ENCODE measurements at regions not wholly inside any gene's neighbourhood (a gene's known extent, or its start where the extent isn't known, plus 50 kb on each side); places are given as distances from the start of the nearest gene placed in this dataset.

DNA sequence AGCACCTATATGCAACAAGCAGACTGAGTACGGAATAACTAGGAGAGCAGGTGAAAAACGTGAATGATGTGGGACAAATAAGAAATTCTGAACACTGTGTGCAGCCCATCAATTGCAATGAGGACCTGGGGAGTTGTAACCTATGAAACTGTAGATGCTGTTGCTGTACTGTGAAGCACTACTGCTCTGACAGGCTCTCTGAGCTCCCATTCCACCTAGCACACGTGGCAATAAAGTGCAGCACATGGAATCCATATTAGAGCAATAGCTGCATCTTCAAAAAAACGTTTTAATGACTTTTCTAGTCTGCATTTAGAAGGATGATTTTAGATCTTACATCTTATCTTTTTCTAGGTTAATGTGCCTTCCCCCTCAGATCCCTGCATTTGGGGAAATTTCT is 748.7 kb upstream of the GOLIM4 start:
- TF ChIP-seq, protein P1, sequence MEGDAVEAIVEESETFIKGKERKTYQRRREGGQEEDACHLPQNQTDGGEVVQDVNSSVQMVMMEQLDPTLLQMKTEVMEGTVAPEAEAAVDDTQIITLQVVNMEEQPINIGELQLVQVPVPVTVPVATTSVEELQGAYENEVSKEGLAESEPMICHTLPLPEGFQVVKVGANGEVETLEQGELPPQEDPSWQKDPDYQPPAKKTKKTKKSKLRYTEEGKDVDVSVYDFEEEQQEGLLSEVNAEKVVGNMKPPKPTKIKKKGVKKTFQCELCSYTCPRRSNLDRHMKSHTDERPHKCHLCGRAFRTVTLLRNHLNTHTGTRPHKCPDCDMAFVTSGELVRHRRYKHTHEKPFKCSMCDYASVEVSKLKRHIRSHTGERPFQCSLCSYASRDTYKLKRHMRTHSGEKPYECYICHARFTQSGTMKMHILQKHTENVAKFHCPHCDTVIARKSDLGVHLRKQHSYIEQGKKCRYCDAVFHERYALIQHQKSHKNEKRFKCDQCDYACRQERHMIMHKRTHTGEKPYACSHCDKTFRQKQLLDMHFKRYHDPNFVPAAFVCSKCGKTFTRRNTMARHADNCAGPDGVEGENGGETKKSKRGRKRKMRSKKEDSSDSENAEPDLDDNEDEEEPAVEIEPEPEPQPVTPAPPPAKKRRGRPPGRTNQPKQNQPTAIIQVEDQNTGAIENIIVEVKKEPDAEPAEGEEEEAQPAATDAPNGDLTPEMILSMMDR (IDR thresholded peaks at IDR 0.05), result no peak
- no peak for TF ChIP-seq POLR2A (IDR thresholded peaks at IDR 0.05)
- no peak for TF ChIP-seq EP300 (IDR thresholded peaks at IDR 0.05)

Measured in ovary (tissue), 3 donors.